ENCODE measurements at regions not wholly inside any gene's neighbourhood (a gene's known extent, or its start where the extent isn't known, plus 50 kb on each side); places are given as distances from the start of the nearest gene placed in this dataset.
A peak's percentile ranks its signal among the peaks of the same experiment; 100 is the strongest.

DNA sequence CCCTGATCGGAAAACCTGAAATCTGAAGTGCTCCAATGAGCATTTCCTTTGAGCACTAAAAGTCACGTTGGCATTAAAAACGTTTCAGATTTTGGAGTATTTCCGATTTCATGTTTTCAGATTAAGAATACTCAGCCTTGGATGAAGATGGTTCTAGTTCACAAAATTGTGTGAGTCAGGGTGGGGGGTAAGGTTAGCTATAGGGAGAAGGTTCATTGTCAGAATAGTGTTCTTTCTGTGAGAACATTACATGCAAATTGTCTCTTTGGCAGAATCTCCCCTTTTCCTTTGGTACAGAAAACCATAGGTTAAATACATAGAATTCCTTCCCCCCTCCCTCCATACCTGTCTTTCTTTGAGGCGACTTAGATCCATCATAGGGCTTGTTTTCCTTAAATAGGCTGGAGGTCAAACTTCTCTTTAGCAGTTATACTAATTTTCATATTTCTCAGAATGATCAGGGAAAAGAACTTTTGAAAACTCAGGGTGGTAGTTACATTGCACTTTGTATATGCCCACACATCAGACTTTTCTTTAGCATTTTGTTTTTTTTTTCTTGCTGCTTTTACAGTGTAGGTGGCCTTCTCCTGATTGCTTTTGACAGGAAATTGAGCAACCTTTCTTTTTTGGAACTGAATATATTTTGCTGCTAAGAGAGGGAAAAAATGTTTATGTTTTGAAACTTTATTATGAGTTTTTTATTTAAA, 503.5 kb downstream of the PCNX1 start:
- Histone ChIP-seq H3K36me3 (no peaks in the 10 kb centered on the region), H3K9me3 (no peaks in the 10 kb centered on the region), H3K4me3 (no peak overlapping the region), H3K27me3 (no peaks in the 10 kb centered on the region), H3K4me1 (peaks cover 4 to 70% (median 33%) of the 10 kb centered on the region in 4 donors), H3K27ac (peak overlapping the region; percentile 60 to 63)
- DNase-seq, result no peak
- intact Hi-C loops (cut with DNase I; ENCODE audit: low total_unique reads), result no loop called here
- TF ChIP-seq, protein P1, sequence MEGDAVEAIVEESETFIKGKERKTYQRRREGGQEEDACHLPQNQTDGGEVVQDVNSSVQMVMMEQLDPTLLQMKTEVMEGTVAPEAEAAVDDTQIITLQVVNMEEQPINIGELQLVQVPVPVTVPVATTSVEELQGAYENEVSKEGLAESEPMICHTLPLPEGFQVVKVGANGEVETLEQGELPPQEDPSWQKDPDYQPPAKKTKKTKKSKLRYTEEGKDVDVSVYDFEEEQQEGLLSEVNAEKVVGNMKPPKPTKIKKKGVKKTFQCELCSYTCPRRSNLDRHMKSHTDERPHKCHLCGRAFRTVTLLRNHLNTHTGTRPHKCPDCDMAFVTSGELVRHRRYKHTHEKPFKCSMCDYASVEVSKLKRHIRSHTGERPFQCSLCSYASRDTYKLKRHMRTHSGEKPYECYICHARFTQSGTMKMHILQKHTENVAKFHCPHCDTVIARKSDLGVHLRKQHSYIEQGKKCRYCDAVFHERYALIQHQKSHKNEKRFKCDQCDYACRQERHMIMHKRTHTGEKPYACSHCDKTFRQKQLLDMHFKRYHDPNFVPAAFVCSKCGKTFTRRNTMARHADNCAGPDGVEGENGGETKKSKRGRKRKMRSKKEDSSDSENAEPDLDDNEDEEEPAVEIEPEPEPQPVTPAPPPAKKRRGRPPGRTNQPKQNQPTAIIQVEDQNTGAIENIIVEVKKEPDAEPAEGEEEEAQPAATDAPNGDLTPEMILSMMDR (IDR thresholded peaks at IDR 0.05), result no peak

DNA sequence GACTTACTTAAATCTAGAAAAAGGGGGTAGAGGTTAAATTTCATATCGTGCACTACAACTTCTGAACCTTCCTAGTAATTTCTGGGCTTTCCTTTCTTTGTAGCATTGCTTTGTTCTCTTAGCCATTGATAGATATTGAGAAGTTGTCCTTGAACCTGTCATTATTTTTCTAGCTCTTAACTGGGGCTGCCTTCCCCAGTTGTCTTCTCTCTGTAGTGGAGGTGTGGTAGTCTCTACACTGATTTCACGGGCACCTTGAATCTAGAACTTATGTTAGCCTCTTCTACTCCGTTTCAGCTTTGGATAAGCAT, 504.0 kb downstream of the PCNX1 start:
- Histone ChIP-seq H3K4me3 (no peak overlapping the region), H3K9me3 (no peaks in the 10 kb centered on the region), H3K27me3 (no peaks in the 10 kb centered on the region), H3K4me1 (peaks cover 4 to 75% (median 34%) of the 10 kb centered on the region in 4 donors), H3K36me3 (no peaks in the 10 kb centered on the region), H3K27ac (peak overlapping the region; percentile 60 to 63)
- intact Hi-C loops (cut with DNase I; ENCODE audit: low total_unique reads), result no loop called here
- TF ChIP-seq, protein P1 (IDR thresholded peaks at IDR 0.05), result no peak
- no peak for DNase-seq

DNA sequence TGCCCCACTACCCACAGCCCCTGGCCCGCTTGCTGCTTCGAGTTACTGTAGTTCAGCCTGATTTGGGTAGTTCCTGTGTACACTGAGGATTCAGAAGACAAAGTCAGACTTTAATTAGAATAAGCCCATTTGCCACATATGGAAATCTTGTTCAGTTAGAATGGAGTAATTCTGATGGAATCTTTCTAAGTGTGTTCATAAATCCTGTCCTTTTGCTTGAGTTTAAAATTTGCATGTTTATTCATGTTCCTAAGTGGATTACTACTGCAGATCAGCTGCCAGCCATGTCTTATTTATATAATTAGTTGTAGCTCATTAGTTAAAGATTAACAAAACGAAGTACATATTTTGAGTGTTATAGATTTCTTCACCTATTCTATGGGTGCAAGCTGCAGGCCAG, 504.5 kb downstream of the PCNX1 start:
- Histone ChIP-seq H3K4me3 (no peak overlapping the region), H3K36me3 (no peaks in the 10 kb centered on the region), H3K4me1 (peaks cover 4 to 79% (median 34%) of the 10 kb centered on the region in 4 donors), H3K9me3 (no peaks in the 10 kb centered on the region), H3K27ac (peak overlapping the region; percentile 60 to 63), H3K27me3 (no peaks in the 10 kb centered on the region)
- DNase-seq, result no peak
- TF ChIP-seq, protein P1 (IDR thresholded peaks at IDR 0.05), result no peak
- intact Hi-C loops (cut with DNase I; ENCODE audit: low total_unique reads), result no loop called here

DNA sequence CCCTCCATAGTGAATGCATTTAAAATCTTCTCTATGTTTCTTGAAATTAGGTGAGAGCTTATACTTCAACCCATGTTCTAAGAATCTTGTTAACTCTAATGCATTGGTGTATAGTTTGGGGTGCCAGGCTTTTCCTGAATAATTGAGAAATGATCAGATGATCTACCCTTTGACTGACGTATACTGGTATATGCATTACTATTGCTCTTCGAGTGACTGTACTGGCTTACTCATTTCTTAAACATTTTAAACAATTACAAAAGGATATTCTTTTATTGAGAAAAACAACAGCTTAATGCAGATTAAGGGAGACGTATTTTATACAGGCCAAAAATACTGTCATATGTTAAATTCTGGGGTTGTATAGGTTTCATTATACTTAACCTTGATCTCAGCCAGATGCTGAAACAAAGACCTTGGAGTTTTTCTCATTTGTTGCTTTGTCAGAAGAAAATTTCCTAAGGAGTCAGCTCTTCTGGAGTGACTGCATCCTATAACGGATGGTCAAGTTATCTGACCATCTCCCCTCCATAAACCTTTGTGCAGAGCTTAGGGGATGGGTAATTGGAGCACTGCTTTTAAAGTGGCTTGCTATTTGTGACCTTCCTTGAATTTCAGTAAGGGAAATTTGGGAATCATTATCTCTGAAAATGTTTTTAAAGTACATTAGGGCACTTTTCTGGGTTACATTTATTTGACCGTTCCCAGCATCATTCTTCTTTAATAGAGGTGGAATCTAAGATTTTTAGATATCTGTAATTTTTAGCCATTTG, 507.6 kb downstream of the PCNX1 start:
- no peaks in the 10 kb centered on the region for H3K9me3 ChIP-seq
- H3K27me3 ChIP-seq, result no peaks in the 10 kb centered on the region
- intact Hi-C loops (cut with DNase I; ENCODE audit: low total_unique reads), result no loop called here
- no peak overlapping the region for H3K4me3 ChIP-seq
- H3K4me1 ChIP-seq, result peaks cover 0 to 75% (median 28%) of the 10 kb centered on the region in 4 donors
- TF ChIP-seq, protein P1 (IDR thresholded peaks at IDR 0.05), result no peak
- no peaks in the 10 kb centered on the region for H3K36me3 ChIP-seq
- H3K27ac ChIP-seq, result peak overlapping the region; percentile 42 to 55
- no peak for DNase-seq

DNA sequence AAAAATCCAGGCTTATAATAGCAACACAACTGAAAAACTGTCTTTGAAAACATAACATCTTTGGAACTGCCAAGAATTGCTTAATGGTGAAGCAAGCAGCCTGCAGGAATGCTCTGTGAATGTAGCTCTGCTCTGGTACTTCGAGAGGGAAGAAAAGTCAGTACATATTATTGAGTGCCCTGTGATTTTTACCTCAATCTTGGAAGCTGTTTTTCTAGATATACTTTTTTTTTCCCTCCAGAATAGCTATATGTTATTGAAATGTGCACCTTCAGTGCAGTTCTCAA, 508.1 kb downstream of the PCNX1 start:
- no peaks in the 10 kb centered on the region for H3K36me3 ChIP-seq
- intact Hi-C loops (cut with DNase I; ENCODE audit: low total_unique reads), result no loop called here
- DNase-seq, result no peak
- H3K27me3 ChIP-seq, result no peaks in the 10 kb centered on the region
- H3K4me3 ChIP-seq, result no peak overlapping the region
- no peaks in the 10 kb centered on the region for H3K9me3 ChIP-seq
- H3K27ac ChIP-seq, result peak overlapping the region; percentile 46 to 55
- TF ChIP-seq, protein P1 (IDR thresholded peaks at IDR 0.05), result no peak
- H3K4me1 ChIP-seq, result peaks cover 0 to 69% (median 28%) of the 10 kb centered on the region in 4 donors

Measured in tibial artery (tissue), 4 donors.